CD4-positive, alpha-beta memory T cell (primary cell): ENCODE measurements at regions not wholly inside any gene's neighbourhood (a gene's known extent, or its start where the extent isn't known, plus 50 kb on each side); places are given as distances from the start of the nearest gene placed in this dataset.

Experiments
- CTCF ChIA-PET: fragments of 350-600 bp; sonication (Branson Sonifier 250); formaldehyde crosslinking; loops from one replicate; lab custom pipeline; 2021; ENCODE audit warnings: inconsistent platforms; ENCODE audit not compliant: partially characterized antibody; lab: Charles Lee
- POLR2A ChIA-PET: fragments of 350-600 bp; sonication (Branson Sonifier 250); formaldehyde crosslinking; loops from one replicate; lab custom pipeline; 2021; ENCODE audit not compliant: partially characterized antibody; lab: Charles Lee
- DNase-seq, 5 donors: peaks; one replicate each; pipeline versions ENCODE4 v3.0.0 to v3.0.0-alpha.2; 2020 to 2022; ENCODE audit warnings: mixed read lengths in 1 of 5
- H3K27ac ChIP-seq: one replicate; pipeline ENCODE4 v1.7.0; 2013; ENCODE audit warnings: low read depth, low read length
- H3K27me3 ChIP-seq: 2 replicates; pipeline ENCODE4 v1.7.0; 2013; ENCODE audit warnings: mild to moderate bottlenecking, low read length, moderate library complexity; ENCODE audit not compliant: insufficient read depth
- H3K36me3 ChIP-seq: 2 replicates; pipeline ENCODE4 v1.7.0; 2013; ENCODE audit warnings: mild to moderate bottlenecking, low read length, moderate library complexity; ENCODE audit not compliant: insufficient read depth
- H3K4me1 ChIP-seq: 2 replicates; pipeline ENCODE4 v1.7.0; 2013; ENCODE audit warnings: mild to moderate bottlenecking, low read length, moderate library complexity; ENCODE audit not compliant: insufficient read depth
- H3K4me3 ChIP-seq, 2 donors: one replicate each; pipeline ENCODE4 v1.7.0; 2013; ENCODE audit warnings: low read length in 2 of 2, mild to moderate bottlenecking in 1 of 2
- H3K9me3 ChIP-seq, 2 donors: one replicate each; pipeline ENCODE4 v1.7.0; 2013; ENCODE audit warnings: low read length in 2 of 2, control low read depth in 1 of 2; ENCODE audit not compliant: control insufficient read depth in 1 of 2
- H3K27ac Mint-ChIP-seq, 7 donors: one replicate each; pipeline ENCODE4 v1.8.0; 2020 to 2021; ENCODE audit warnings: mixed read lengths in 7 of 7, mild to moderate bottlenecking in 6 of 7, inconsistent platforms in 3 of 7, moderate library complexity in 3 of 7
- H3K27me3 Mint-ChIP-seq, 2 donors: one replicate each; pipeline ENCODE4 v1.8.0; 2020 to 2021; ENCODE audit warnings: mixed read lengths in 2 of 2
- H3K36me3 Mint-ChIP-seq, 2 donors: one replicate each; pipeline ENCODE4 v1.8.0; 2020 to 2021; ENCODE audit warnings: mixed read lengths in 2 of 2, inconsistent platforms in 1 of 2, mild to moderate bottlenecking in 1 of 2
- H3K4me1 Mint-ChIP-seq, 4 donors: one replicate each; pipeline ENCODE4 v1.8.0; 2020 to 2021; ENCODE audit warnings: mixed read lengths in 4 of 4, mild to moderate bottlenecking in 1 of 4
- H3K4me3 Mint-ChIP-seq, 8 donors: one replicate each; pipeline ENCODE4 v1.8.0; 2020 to 2021; ENCODE audit warnings: mixed read lengths in 8 of 8, mild to moderate bottlenecking in 7 of 8, moderate library complexity in 6 of 8, inconsistent platforms in 3 of 8
- H3K9me3 Mint-ChIP-seq, 8 donors: one replicate each; pipeline ENCODE4 v1.8.0; 2020 to 2021; ENCODE audit warnings: mixed read lengths in 8 of 8, mild to moderate bottlenecking in 5 of 8, inconsistent platforms in 3 of 8, moderate library complexity in 1 of 8
- intact Hi-C: fragments of 100-400 bp; cut with micrococcal nuclease; formaldehyde crosslinking; loops from one replicate; pipeline ENCODE4 v1.15.1; 2023

GRCh38 chr16:72711823-72712222, 336.1 kb downstream of the ZFHX3 start:
- ChIA-PET CTCF (no interaction called here), POLR2A (no interaction called here)
- Histone ChIP-seq H3K4me1 (no peaks in the 10 kb centered on the region), H3K9me3 (no peaks in the 10 kb centered on the region), H3K27me3 (no peaks in the 10 kb centered on the region), H3K4me3 (no peak overlapping the region), H3K36me3 (no peaks in the 10 kb centered on the region), H3K27ac (no peak overlapping the region)
- Mint-ChIP-seq H3K27ac (no peak overlapping the region), H3K4me3 (no peak overlapping the region), H3K36me3 (peaks cover 7 to 25% of the 10 kb centered on the region in 2 donors), H3K9me3 (peaks cover 8 to 72% (median 47%) of the 10 kb centered on the region in 8 donors), H3K27me3 (no peaks in the 10 kb centered on the region), H3K4me1 (no peaks in the 10 kb centered on the region)
- intact Hi-C loops, result no loop called here
- no peak for DNase-seq

GRCh38 chr16:72705801-72706200, 342.1 kb downstream of the ZFHX3 start:
- Mint-ChIP-seq H3K27ac (no peak overlapping the region), H3K4me1 (no peaks in the 10 kb centered on the region), H3K36me3 (no peaks in the 10 kb centered on the region), H3K9me3 (peaks cover 3 to 20% (median 10%) of the 10 kb centered on the region in 8 donors), H3K27me3 (no peaks in the 10 kb centered on the region), H3K4me3 (no peak overlapping the region)
- ChIA-PET POLR2A (no interaction called here), CTCF (no interaction called here)
- H3K4me1 ChIP-seq, result no peaks in the 10 kb centered on the region
- H3K27me3 ChIP-seq, result no peaks in the 10 kb centered on the region
- no peak overlapping the region for H3K4me3 ChIP-seq
- no peak overlapping the region for H3K27ac ChIP-seq
- no peak for DNase-seq
- H3K36me3 ChIP-seq, result no peaks in the 10 kb centered on the region
- intact Hi-C loops, result no loop called here
- no peaks in the 10 kb centered on the region for H3K9me3 ChIP-seq

GRCh38 chr16:72704746-72705372, 343.1 kb downstream of the ZFHX3 start:
- H3K36me3 Mint-ChIP-seq, result no peaks in the 10 kb centered on the region
- intact Hi-C loops, result no loop called here
- ChIA-PET POLR2A (no interaction called here), CTCF (no interaction called here)
- Histone ChIP-seq H3K27me3 (no peaks in the 10 kb centered on the region), H3K4me1 (no peaks in the 10 kb centered on the region), H3K27ac (no peak overlapping the region), H3K9me3 (no peaks in the 10 kb centered on the region), H3K4me3 (no peak overlapping the region), H3K36me3 (no peaks in the 10 kb centered on the region)
- H3K4me1 Mint-ChIP-seq, result no peaks in the 10 kb centered on the region
- DNase-seq, result no peak
- H3K27ac Mint-ChIP-seq, result no peak overlapping the region
- H3K4me3 Mint-ChIP-seq, result no peak overlapping the region
- H3K27me3 Mint-ChIP-seq, result no peaks in the 10 kb centered on the region
- H3K9me3 Mint-ChIP-seq, result peaks cover 3 to 13% (median 5%) of the 10 kb centered on the region in 8 donors

- CTCF ChIA-PET, result no interaction called here
- intact Hi-C loops, result no loop called here
Observed at GRCh38 chr16:72689851-72690250, 358.1 kb downstream of the ZFHX3 start.

GRCh38 chr16:72680732-72681131, 367.2 kb downstream of the ZFHX3 start:
- no peaks in the 10 kb centered on the region for H3K27me3 ChIP-seq
- Mint-ChIP-seq H3K4me3 (no peak overlapping the region), H3K4me1 (no peaks in the 10 kb centered on the region), H3K27ac (no peak overlapping the region), H3K36me3 (no peaks in the 10 kb centered on the region), H3K27me3 (no peaks in the 10 kb centered on the region), H3K9me3 (peaks cover 0 to 5% (median 0%) of the 10 kb centered on the region in 8 donors)
- H3K4me1 ChIP-seq, result no peaks in the 10 kb centered on the region
- no peak overlapping the region for H3K27ac ChIP-seq
- no peak for DNase-seq
- ChIA-PET CTCF (no interaction called here), POLR2A (no interaction called here)
- no peaks in the 10 kb centered on the region for H3K36me3 ChIP-seq
- no peaks in the 10 kb centered on the region for H3K9me3 ChIP-seq
- no peak overlapping the region for H3K4me3 ChIP-seq
- intact Hi-C loops, result no loop called here

More at GRCh38 chr16:72689851-72690250, 358.1 kb downstream of the ZFHX3 start:
- no peaks in the 10 kb centered on the region for H3K27me3 Mint-ChIP-seq
- peak overlapping the region in 1 of 7 donors; percentile 47 for H3K27ac Mint-ChIP-seq
- no peaks in the 10 kb centered on the region for H3K9me3 ChIP-seq
- no peak overlapping the region for H3K4me3 ChIP-seq
- DNase-seq, result no peak
- H3K36me3 ChIP-seq, result no peaks in the 10 kb centered on the region
- peaks cover 0 to 4% of the 10 kb centered on the region in 2 donors for H3K36me3 Mint-ChIP-seq
- POLR2A ChIA-PET, result no interaction called here
- no peaks in the 10 kb centered on the region for H3K27me3 ChIP-seq
- no peaks in the 10 kb centered on the region for H3K4me1 Mint-ChIP-seq
- no peak overlapping the region for H3K27ac ChIP-seq
- H3K9me3 Mint-ChIP-seq, result peaks cover 0 to 7% (median under 1%) of the 10 kb centered on the region in 8 donors
- H3K4me3 Mint-ChIP-seq, result no peak overlapping the region
- no peaks in the 10 kb centered on the region for H3K4me1 ChIP-seq

- no peaks in the 10 kb centered on the region for H3K36me3 Mint-ChIP-seq
Observed at GRCh38 chr16:72679856-72680255, 368.1 kb downstream of the ZFHX3 start.

GRCh38 chr16:72677662-72678447, 370.1 kb downstream of the ZFHX3 start:
- intact Hi-C loops, result no loop called here
- H3K9me3 Mint-ChIP-seq, result peaks cover 0 to 22% (median 10%) of the 10 kb centered on the region in 8 donors
- ChIA-PET CTCF (no interaction called here), POLR2A (no interaction called here)
- Histone ChIP-seq H3K27me3 (no peaks in the 10 kb centered on the region), H3K9me3 (no peaks in the 10 kb centered on the region), H3K36me3 (no peaks in the 10 kb centered on the region), H3K4me1 (no peaks in the 10 kb centered on the region), H3K4me3 (no peak overlapping the region), H3K27ac (no peak overlapping the region)
- DNase-seq, result no peak
- no peaks in the 10 kb centered on the region for H3K4me1 Mint-ChIP-seq
- H3K4me3 Mint-ChIP-seq, result no peak overlapping the region
- peaks cover 1 to 5% of the 10 kb centered on the region in 2 donors for H3K36me3 Mint-ChIP-seq
- no peaks in the 10 kb centered on the region for H3K27me3 Mint-ChIP-seq
- H3K27ac Mint-ChIP-seq, result no peak overlapping the region

More at GRCh38 chr16:72679856-72680255, 368.1 kb downstream of the ZFHX3 start:
- no peak overlapping the region for H3K4me3 ChIP-seq
- DNase-seq, result no peak
- ChIA-PET POLR2A (no interaction called here), CTCF (no interaction called here)
- H3K4me1 ChIP-seq, result no peaks in the 10 kb centered on the region
- Mint-ChIP-seq H3K9me3 (peaks cover 0 to 5% (median 0%) of the 10 kb centered on the region in 8 donors), H3K27ac (peak overlapping the region in 1 of 7 donors; percentile 29), H3K4me1 (no peaks in the 10 kb centered on the region), H3K4me3 (no peak overlapping the region), H3K27me3 (no peaks in the 10 kb centered on the region)
- H3K27me3 ChIP-seq, result no peaks in the 10 kb centered on the region
- intact Hi-C loops, result no loop called here
- no peaks in the 10 kb centered on the region for H3K36me3 ChIP-seq
- no peaks in the 10 kb centered on the region for H3K9me3 ChIP-seq
- no peak overlapping the region for H3K27ac ChIP-seq
